ENCODE measurements at regions not wholly inside any gene's neighbourhood (a gene's known extent, or its start where the extent isn't known, plus 50 kb on each side); places are given as distances from the start of the nearest gene placed in this dataset.
"Not testable (repeated sequence)": the region's sequence is repeated elsewhere in the genome, so short reads cannot be mapped to it uniquely, and the experiment has no call there.

DNA sequence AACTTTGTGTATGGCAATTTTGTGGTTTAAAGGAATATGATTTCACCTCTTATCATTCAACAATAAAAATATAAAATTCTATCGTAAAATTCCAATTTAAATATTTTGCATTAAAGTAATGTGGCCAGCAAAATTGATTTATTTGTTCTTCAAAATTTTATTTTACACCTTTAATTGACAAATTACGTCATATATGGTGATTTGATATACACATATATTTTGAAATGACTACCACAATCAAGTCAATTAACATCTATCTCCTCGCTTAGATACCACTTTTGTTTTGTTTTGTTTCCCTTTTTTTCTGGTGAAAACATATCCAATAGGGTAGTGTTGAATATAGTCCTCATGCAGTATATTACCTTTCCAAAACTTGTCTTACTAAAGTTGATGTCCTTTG is 467.6 kb upstream of the HS3ST5 start:
- Histone ChIP-seq H3K9me2 (ENCODE audit: insufficient read depth) (no peaks in the 10 kb centered on the region), H3K4me1 (ENCODE audit: control insufficient read depth in 1 of 2, insufficient read depth in 2 of 2, low read length in 2 of 2) (no peaks in the 10 kb centered on the region), H3K4me3 (replicated peaks in 1 of 2; ENCODE audit: low read depth in 1 of 2, low read length in 2 of 2) (no peak overlapping the region), H3K27ac (ENCODE audit: low read depth, low read length) (no peak overlapping the region), H3K36me3 (ENCODE audit: control insufficient read depth in 1 of 2, insufficient read depth in 2 of 2, low read length in 2 of 2) (no peaks in the 10 kb centered on the region), H4K20me1 (ENCODE audit: insufficient read depth) (no peaks in the 10 kb centered on the region), H2AFZ (ENCODE audit: low read depth, low read length, poor library complexity, severe bottlenecking) (no peak overlapping the region), H3K9ac (ENCODE audit: low read length) (no peak overlapping the region), H3K9me3 (ENCODE audit: control insufficient read depth in 1 of 2, insufficient read depth in 1 of 2, low read depth in 1 of 2, low read length in 2 of 2) (no peaks in the 10 kb centered on the region), H3K4me2 (ENCODE audit: low read length) (no peak overlapping the region), H3K27me3 (ENCODE audit: insufficient read depth, low read length) (no peaks in the 10 kb centered on the region), H3K79me2 (ENCODE audit: insufficient read depth, low read length) (no peaks in the 10 kb centered on the region)
- DNase-seq (ENCODE audit: low read depth, low spot score): no peak
- BruUV-seq (replicated peaks): no TSS peak
- ChIA-PET POLR2A (no interaction called here), RAD21 (ENCODE audit: low non-redundant PET in 1 of 2, low total read pairs in 2 of 2, uncharacterized antibody in 2 of 2, unreplicated experiment in 2 of 2) (no interaction called here), CTCF (no interaction called here)
- intact Hi-C loops (cut with micrococcal nuclease): no loop called here
- ATAC-seq: no peak
- no peak for TF ChIP-seq ZNF274 (IDR thresholded peaks at IDR 0.05; ENCODE audit: low read depth, low read length)
- no peak for TF ChIP-seq CBX3 (IDR thresholded peaks at IDR 0.05; ENCODE audit: low read depth)
- no peak for TF ChIP-seq SP1 (IDR thresholded peaks at IDR 0.05; ENCODE audit: low read depth)

DNA sequence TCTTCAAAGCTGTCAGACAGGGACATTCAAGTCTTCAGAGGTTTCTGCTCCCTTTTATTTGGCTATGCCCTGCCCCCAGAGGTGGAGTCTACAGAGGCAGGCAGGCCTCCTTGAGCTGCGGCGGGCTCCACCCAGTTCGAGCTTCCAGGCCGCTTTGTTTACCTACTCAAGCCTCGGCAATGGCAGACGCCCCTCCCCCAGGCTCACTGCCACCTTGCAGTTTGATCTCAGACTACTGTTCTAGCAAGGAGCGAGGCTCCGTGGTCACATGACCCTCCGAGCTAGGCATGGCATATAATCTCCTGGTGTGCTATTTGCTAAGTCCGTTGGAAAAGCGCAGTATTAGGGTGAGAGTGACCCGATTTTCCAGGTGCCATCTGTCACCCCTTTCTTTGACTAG is 462.6 kb upstream of the HS3ST5 start:
- RAD21 ChIA-PET (ENCODE audit: low non-redundant PET in 1 of 2, low total read pairs in 2 of 2, uncharacterized antibody in 2 of 2, unreplicated experiment in 2 of 2); BruUV-seq (replicated peaks): not testable (repeated sequence)

GRCh38 chr6:114796576-114796975 is 453.8 kb upstream of the HS3ST5 start:
- Histone ChIP-seq H3K36me3 (ENCODE audit: control insufficient read depth in 1 of 2, insufficient read depth in 2 of 2, low read length in 2 of 2) (no peaks in the 10 kb centered on the region), H3K4me1 (ENCODE audit: control insufficient read depth in 1 of 2, insufficient read depth in 2 of 2, low read length in 2 of 2) (no peaks in the 10 kb centered on the region), H3K79me2 (ENCODE audit: insufficient read depth, low read length) (no peaks in the 10 kb centered on the region), H2AFZ (ENCODE audit: low read depth, low read length, poor library complexity, severe bottlenecking) (no peak overlapping the region), H3K4me2 (ENCODE audit: low read length) (no peak overlapping the region), H3K27ac (ENCODE audit: low read depth, low read length) (no peak overlapping the region), H3K9ac (ENCODE audit: low read length) (no peak overlapping the region), H3K9me3 (ENCODE audit: control insufficient read depth in 1 of 2, insufficient read depth in 1 of 2, low read depth in 1 of 2, low read length in 2 of 2) (no peaks in the 10 kb centered on the region), H3K27me3 (ENCODE audit: insufficient read depth, low read length) (no peaks in the 10 kb centered on the region), H3K9me2 (ENCODE audit: insufficient read depth) (no peaks in the 10 kb centered on the region), H3K4me3 (replicated peaks in 1 of 2; ENCODE audit: low read depth in 1 of 2, low read length in 2 of 2) (no peak overlapping the region), H4K20me1 (ENCODE audit: insufficient read depth) (no peaks in the 10 kb centered on the region; the same call in 1 of the 2 replicates)
- CTCF ChIA-PET: no interaction called here
- DNase-seq (ENCODE audit: low read depth, low spot score) (no peak), ATAC-seq (no peak)
- RAD21 ChIA-PET (ENCODE audit: low non-redundant PET in 1 of 2, low total read pairs in 2 of 2, uncharacterized antibody in 2 of 2, unreplicated experiment in 2 of 2): no interaction called here
- POLR2A ChIA-PET: no interaction called here
- TF ChIP-seq POLR2AphosphoS5 (IDR thresholded peaks at IDR 0.05; ENCODE audit: low read depth, low read length): no peak
- no peak for TF ChIP-seq REST (IDR thresholded peaks at IDR 0.05; ENCODE audit: low read depth)
- no peak for TF ChIP-seq SRF (IDR thresholded peaks at IDR 0.05; ENCODE audit: low read depth)
- TF ChIP-seq CEBPB (IDR thresholded peaks at IDR 0.05; ENCODE audit: low read depth): no peak
- no peak for TF ChIP-seq CBX3 (IDR thresholded peaks at IDR 0.05; ENCODE audit: low read depth)
- no peak for TF ChIP-seq ZNF274 (IDR thresholded peaks at IDR 0.05; ENCODE audit: low read depth, low read length)
- no peak for TF ChIP-seq TCF7L2 (IDR thresholded peaks at IDR 0.05; ENCODE audit: borderline replicate concordance, extremely low read depth, insufficient read depth, insufficient read length)
- TF ChIP-seq JUND (IDR thresholded peaks at IDR 0.05): no peak
- no peak for TF ChIP-seq RAD21 (IDR thresholded peaks at IDR 0.05; ENCODE audit: low read depth)
- no peak for TF ChIP-seq ELF1 (IDR thresholded peaks at IDR 0.05; ENCODE audit: borderline replicate concordance, low read depth)
- TF ChIP-seq, protein P1, sequence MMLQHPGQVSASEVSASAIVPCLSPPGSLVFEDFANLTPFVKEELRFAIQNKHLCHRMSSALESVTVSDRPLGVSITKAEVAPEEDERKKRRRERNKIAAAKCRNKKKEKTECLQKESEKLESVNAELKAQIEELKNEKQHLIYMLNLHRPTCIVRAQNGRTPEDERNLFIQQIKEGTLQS (IDR thresholded peaks at IDR 0.05): no peak
- intact Hi-C loops (cut with micrococcal nuclease): no loop called here
- BruUV-seq (replicated peaks): no TSS peak

More for the DNA sequence above, 462.6 kb upstream of the HS3ST5 start:
- ATAC-seq; DNase-seq (ENCODE audit: low read depth, low spot score); H3K27ac ChIP-seq (ENCODE audit: low read depth, low read length); H3K4me3 ChIP-seq (replicated peaks in 1 of 2; ENCODE audit: low read depth in 1 of 2, low read length in 2 of 2); H3K4me1 ChIP-seq (ENCODE audit: control insufficient read depth in 1 of 2, insufficient read depth in 2 of 2, low read length in 2 of 2); H3K4me2 ChIP-seq (ENCODE audit: low read length); H2AFZ ChIP-seq (ENCODE audit: low read depth, low read length, poor library complexity, severe bottlenecking); H3K9me2 ChIP-seq (ENCODE audit: insufficient read depth); H3K27me3 ChIP-seq (ENCODE audit: insufficient read depth, low read length); CTCF ChIA-PET; H3K79me2 ChIP-seq (ENCODE audit: insufficient read depth, low read length); POLR2A ChIA-PET; H3K36me3 ChIP-seq (ENCODE audit: control insufficient read depth in 1 of 2, insufficient read depth in 2 of 2, low read length in 2 of 2); H4K20me1 ChIP-seq (ENCODE audit: insufficient read depth); H3K9me3 ChIP-seq (ENCODE audit: control insufficient read depth in 1 of 2, insufficient read depth in 1 of 2, low read depth in 1 of 2, low read length in 2 of 2); intact Hi-C loops (cut with micrococcal nuclease); H3K9ac ChIP-seq (ENCODE audit: low read length): not testable (repeated sequence)
